HG03064 (cell line): ENCODE measurements at regions not wholly inside any gene's neighbourhood (a gene's known extent, or its start where the extent isn't known, plus 50 kb on each side); places are given as distances from the start of the nearest gene placed in this dataset.
"Not testable (repeated sequence)": the region's sequence is repeated elsewhere in the genome, so short reads cannot be mapped to it uniquely, and the experiment has no call there.

Experiments used
- ATAC-seq: cut with Tn5 transposase; IDR thresholded peaks from one replicate; pipeline ENCODE4 v1.9.1; 2021; ENCODE audit warnings: low read depth; ENCODE audit not compliant: unreplicated experiment

DNA sequence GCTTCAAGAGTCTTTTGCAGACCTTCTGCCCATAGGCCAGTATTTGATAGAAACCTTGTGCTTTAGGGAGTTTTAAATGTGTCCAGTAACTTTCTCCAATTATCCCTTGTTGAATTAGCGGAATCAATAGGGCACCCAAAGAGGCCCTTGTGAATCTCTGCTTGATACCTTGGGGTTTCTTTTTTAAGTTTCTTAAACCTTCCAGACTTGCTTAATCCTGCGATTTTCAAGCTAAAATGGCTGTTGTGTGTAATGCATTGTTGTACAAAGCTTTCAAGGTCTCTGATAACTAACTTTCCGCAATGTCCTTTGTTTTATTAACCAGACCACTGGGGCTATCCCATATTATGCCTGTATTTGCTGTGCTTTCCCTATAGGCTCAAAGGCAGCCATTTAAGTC is 577.4 kb upstream of the RORB start:
- no peak for ATAC-seq

DNA sequence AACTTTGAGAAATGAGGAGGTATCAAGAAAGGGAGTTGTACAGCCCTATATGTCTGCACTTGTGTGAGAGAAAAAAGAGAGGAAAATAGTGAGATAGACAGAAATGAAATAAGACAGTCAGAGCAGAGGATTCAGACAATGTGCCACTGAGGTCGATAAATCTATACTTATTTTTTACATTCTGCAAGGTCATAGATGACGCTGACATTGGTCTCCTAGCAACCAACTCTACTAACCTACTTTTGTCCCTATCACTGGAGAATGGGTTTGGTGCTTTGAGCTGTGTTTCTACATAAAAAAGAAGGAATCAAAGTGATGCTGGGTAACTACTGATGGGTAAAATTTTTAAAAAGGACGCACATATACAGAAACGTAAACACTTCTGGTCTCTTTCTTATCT is 573.3 kb upstream of the RORB start:
- ATAC-seq = no peak

- ATAC-seq = no peak
These were observed 546.0 kb upstream of the RORB start for GRCh38 chr9:73951147-73951546.

GRCh38 chr9:73962792-73963191 is 534.3 kb upstream of the RORB start:
- no peak for ATAC-seq

DNA sequence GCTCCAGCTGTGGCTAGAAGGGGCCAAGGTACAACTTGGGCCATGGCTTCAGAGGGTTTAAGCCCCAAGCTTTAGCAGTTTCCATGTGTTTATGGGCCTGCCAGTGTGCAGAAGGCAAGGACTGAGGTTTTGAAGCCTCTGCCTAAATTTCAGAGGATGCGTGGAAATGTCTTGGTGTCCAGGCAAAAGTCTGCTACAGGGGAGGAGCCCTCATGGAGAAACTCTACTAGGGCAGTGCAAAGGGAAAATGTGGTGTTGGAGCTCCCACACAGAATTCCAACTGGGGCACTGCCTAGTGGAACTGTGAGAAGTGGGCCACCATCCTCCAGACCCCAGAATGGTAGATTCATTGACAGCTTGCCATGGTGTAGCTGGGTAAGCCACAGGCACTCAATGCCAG is 527.2 kb upstream of the RORB start:
- no peak for ATAC-seq

GRCh38 chr9:73976424-73976823 is 520.7 kb upstream of the RORB start:
- ATAC-seq = not testable (repeated sequence)

- no peak for ATAC-seq
These were observed 517.3 kb upstream of the RORB start for GRCh38 chr9:73979894-73980264.

- no peak for ATAC-seq
These were observed 516.4 kb upstream of the RORB start for GRCh38 chr9:73980754-73981153.

GRCh38 chr9:73981405-73981804 is 515.7 kb upstream of the RORB start:
- ATAC-seq = no peak

GRCh38 chr9:73995836-73996235 is 501.3 kb upstream of the RORB start:
- no peak for ATAC-seq

GRCh38 chr9:73996844-73997243 is 500.3 kb upstream of the RORB start:
- no peak for ATAC-seq

GRCh38 chr9:74001382-74001781 is 495.8 kb upstream of the RORB start:
- ATAC-seq = no peak

GRCh38 chr9:74006935-74007334 is 490.2 kb upstream of the RORB start:
- ATAC-seq = no peak

GRCh38 chr9:74007833-74008232 is 489.3 kb upstream of the RORB start:
- ATAC-seq = no peak

DNA sequence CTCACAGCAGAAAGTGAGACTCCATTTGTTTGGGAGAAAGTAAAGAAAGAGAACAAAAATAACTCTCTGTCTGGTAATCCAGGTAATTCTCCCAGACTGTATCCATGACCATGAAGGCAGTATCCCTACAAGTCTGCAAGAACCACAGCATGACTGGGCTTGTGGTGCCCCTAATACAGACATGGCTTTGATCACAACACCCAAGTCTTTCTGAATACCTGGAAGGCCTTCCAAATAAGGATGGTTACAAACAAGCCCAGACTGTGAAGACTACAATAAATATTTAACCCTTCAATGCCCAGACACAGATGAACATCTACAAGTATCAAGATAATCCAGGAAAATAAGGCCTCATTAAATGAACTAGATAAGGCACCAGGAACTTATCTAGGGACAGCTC is 481.1 kb upstream of the RORB start:
- ATAC-seq = no peak

GRCh38 chr9:74025402-74025925 is 471.7 kb upstream of the RORB start:
- ATAC-seq = no peak

GRCh38 chr9:74032421-74032820 is 464.7 kb upstream of the RORB start:
- no peak for ATAC-seq

DNA sequence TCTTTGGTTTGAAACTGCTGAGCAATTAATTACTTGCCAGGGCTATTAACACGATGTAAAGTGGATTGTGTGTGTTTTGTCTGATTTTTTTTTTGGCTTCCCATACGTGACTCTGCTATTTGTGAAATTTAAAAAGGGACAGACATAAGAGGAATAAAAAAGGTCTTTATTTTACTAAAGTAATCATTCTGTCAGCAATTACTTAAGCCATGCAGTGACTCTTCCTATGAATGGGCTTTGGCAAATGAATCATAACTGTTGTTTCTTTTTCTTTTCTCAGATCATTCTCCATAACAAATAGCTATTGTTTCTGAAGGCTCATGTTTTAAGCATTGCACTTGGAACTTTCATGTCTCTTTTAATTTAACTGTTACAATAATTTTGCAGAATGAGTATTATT is 461.3 kb upstream of the RORB start:
- no peak for ATAC-seq

- ATAC-seq = peak; percentile 79
These were observed 460.4 kb upstream of the RORB start for GRCh38 chr9:74036549-74037231.

DNA sequence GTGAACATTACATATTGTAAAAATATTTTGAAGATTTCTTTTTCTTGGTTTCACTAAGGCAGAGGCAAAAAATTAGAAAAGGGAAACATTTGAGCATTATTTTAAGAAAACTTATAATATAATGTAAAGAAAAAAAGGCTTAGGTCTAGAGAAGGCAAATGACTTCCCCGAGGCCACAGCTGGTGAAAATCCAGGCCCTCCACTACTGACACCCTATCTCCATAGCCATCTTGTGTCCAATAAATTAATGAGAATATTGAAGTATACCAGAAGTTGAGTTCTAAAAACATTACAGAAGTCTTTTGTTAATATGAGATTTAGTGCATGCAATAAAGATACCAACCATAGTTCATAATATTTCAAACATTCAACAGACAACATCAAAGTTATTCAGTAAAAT is 459.9 kb upstream of the RORB start:
- ATAC-seq = no peak

GRCh38 chr9:74041588-74041987 is 455.5 kb upstream of the RORB start:
- ATAC-seq = no peak

GRCh38 chr9:74044844-74045243 is 452.3 kb upstream of the RORB start:
- ATAC-seq = no peak

DNA sequence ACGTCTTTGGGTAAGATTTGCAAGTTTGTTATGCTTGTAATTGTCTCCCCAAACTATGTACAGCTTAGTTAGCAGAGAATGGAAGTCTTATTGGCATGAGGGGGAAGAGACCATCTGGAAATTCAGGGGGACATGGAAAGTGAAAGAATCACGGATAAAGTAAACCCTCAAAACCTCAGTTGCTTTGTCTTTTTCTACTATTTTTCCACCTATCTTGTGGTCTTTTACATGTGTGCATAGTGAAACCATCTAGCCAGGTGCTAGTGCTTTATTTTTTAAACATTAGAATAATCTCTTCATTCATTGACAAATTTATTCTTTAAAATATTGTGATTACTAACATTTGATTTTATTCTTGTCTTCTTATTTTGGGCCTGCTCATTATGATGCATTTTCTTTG is 441.1 kb upstream of the RORB start:
- no peak for ATAC-seq
